AG09319 (cell line): ENCODE measurements at regions not wholly inside any gene's neighbourhood (a gene's known extent, or its start where the extent isn't known, plus 50 kb on each side); places are given as distances from the start of the nearest gene placed in this dataset.

ENCODE experiments used
- DNase-seq: peaks from one replicate; pipeline ENCODE4 v3.0.0-alpha.2; 2010; ENCODE audit warnings: low read depth; ENCODE audit errors: extremely low read depth
- CTCF ChIP-seq: IDR thresholded peaks from 2 replicates; pipeline ENCODE4 v1.5.1; 2011; ENCODE audit warnings: low read depth, mild to moderate bottlenecking, inconsistent platforms, low read length, moderate library complexity

GRCh38 chr2:136377423-136378382, 259.8 kb upstream of the CXCR4 start:
- no peak for TF ChIP-seq CTCF
- DNase-seq: no peak

GRCh38 chr2:136376798-136377211, 258.9 kb upstream of the CXCR4 start:
- DNase-seq: no peak
- TF ChIP-seq CTCF: no peak

GRCh38 chr2:136376211-136376610, 258.3 kb upstream of the CXCR4 start:
- TF ChIP-seq CTCF: no peak
- DNase-seq: no peak

GRCh38 chr2:136375017-136375901, 257.3 kb upstream of the CXCR4 start:
- no peak for TF ChIP-seq CTCF

GRCh38 chr2:136373841-136374240, 255.9 kb upstream of the CXCR4 start:
- no peak for DNase-seq
- no peak for TF ChIP-seq CTCF

More at GRCh38 chr2:136375017-136375901, 257.3 kb upstream of the CXCR4 start:
- no peak for DNase-seq

- no peak for DNase-seq
- no peak for TF ChIP-seq CTCF
Measured at GRCh38 chr2:136373029-136373428, 255.1 kb upstream of the CXCR4 start.
